NCI-H748 (cell line): ENCODE measurements at regions not wholly inside any gene's neighbourhood (a gene's known extent, or its start where the extent isn't known, plus 50 kb on each side); places are given as distances from the start of the nearest gene placed in this dataset.
"Not testable (repeated sequence)": the region's sequence is repeated elsewhere in the genome, so short reads cannot be mapped to it uniquely, and the experiment has no call there.

Experiments
- DNase-seq: peaks from one replicate; lab custom pipeline; 2025; ENCODE audit not compliant: unreplicated experiment; lab: John Stamatoyannopoulos, UW

- no peak for DNase-seq
Measured at GRCh38 chr6:169101981-169102380, 151.7 kb downstream of the THBS2 start.

DNA sequence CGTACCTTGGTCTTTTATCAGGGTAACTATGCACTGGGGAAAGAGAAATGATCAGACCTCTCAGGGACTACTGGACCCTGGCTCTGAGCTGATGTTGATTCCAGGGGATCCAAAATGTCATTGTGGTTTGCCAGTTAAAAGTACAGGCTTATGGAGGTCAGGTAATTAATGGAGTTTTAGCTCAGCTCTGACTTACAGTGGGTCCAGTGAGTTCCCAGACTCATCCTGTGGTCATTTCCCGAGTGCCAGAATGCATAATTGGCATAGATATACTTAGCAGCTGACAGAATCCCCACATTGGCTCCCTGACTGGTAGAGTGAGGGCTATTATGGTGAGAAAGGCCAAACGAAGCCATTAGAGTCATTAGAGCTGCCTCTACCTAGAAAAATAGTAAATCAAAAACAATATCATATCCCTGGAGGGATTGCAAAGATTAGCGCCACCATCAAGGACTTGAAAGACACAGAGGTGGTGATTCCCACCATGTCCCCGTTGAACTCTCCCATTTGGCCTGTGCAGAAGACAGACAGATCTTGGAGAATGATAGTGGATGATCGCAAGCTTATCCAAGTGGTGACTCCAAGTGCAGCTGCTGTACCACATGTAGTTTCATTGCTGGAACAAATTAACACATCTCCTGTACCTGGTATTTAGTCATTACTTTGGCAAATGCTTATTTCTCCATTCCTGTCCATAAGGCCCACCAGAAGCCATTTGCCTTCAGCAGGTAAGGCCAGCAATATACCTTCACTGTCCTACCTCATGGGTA lies 152.4 kb downstream of the THBS2 start:
- DNase-seq = no peak

GRCh38 chr6:169099411-169100202 lies 154.0 kb downstream of the THBS2 start:
- DNase-seq = no peak

DNA sequence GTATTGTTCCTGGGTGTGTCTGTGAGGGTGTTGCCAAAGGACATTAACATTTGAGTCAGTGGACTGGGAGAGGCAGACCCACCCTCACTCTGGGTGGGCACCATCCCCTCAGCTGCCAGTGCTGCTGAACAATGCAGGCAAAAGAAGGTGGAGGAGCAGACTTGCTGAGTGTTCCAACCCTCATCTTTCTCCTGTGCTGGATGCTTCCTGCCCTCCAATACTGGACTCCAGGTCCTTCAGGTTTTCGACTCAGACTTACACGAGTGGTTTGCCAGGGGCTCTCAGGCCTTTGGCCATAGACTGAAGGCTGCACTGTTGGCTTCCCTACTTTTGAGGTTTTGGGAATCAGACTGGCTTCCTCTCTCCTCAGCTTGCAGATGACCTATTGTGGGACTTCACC lies 155.0 kb downstream of the THBS2 start:
- DNase-seq = not testable (repeated sequence)

DNA sequence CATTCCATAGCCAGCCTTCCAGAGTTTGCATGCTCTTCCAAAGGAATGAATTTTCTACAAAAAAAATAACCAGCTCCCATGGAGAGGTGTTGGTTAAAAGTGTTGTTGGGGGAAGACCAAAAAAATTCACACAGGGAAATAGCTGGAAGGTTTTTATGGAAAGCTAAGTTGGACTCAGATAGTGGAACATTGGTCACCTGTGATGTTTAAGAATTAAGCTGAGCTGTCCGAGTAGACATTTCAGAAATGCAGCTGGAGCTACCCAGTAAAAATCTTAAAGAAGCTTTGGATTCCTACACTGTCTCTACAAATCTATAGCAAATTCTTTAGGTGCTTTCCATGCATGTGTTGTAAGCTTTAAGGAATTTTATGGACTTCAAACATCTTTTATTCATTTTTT lies 155.5 kb downstream of the THBS2 start:
- DNase-seq = no peak

DNA sequence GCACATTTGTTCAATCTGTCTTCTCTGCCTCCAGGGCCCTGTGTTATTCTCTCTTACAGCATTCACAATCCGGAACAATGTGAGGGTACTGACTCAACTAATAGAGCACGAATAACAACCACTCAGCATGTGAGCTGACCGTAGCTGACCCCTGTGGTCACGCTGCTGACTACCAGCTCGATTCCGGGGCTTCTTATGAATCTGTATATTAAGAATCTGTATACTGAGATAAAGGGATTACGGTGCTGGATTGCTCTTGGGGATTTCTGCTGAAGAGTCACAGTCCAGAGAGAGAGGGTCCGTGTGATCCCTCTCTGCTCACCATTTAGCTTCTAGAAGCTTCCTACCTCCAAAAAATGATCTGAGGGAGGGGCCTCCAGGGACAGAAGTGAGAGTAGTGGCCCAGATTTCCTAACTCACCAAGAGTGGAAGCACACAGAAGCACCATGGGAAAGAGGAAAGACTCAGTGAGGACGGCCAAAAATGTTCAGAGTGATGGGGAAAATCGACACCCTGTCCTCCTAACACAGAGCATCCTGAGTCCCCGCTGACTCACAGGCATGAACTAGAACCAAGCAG lies 156.2 kb downstream of the THBS2 start:
- no peak for DNase-seq

DNA sequence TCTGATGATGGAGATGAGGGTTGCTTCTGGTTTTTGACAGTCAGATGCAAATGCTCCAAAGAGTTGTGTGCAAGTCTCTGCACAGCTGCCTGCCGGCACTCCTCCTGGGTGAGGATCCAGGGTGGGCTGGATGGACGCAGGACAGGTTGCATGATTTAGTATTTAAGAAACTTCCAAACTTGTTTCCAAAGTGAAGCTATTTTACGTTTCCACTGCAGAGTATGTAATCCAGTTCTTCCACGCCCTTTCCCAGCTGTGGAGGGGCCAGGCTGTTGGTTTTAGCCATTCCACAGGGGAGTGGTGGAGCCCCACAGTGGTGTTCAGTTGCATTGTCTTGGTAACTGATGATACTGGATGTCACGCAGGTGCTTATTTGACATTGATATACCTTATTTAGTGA lies 157.3 kb downstream of the THBS2 start:
- peak; percentile 13 for DNase-seq

DNA sequence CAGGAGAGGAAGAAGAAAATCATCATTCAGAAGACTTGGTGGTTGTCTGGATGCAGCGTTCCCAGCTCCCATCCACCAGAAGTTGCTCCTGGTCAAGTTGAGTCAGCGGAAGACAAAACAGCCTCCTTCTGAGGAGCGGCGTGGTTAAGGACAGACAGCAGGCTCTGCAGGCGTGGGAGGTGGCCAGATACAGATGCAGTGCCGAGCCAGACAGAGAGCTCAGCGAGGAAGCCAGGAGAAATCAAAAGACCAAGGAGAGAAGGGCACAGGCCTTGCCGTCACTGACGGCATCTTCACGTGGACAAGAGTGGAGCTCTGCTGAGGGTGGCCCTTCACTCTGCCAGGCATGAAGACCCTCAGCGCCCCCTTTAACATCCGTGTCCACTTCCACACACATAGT lies 158.5 kb downstream of the THBS2 start:
- DNase-seq = no peak

- DNase-seq = no peak
Measured at GRCh38 chr6:169094552-169094950, 159.1 kb downstream of the THBS2 start.

GRCh38 chr6:169093770-169094551 lies 159.7 kb downstream of the THBS2 start:
- DNase-seq = no peak

DNA sequence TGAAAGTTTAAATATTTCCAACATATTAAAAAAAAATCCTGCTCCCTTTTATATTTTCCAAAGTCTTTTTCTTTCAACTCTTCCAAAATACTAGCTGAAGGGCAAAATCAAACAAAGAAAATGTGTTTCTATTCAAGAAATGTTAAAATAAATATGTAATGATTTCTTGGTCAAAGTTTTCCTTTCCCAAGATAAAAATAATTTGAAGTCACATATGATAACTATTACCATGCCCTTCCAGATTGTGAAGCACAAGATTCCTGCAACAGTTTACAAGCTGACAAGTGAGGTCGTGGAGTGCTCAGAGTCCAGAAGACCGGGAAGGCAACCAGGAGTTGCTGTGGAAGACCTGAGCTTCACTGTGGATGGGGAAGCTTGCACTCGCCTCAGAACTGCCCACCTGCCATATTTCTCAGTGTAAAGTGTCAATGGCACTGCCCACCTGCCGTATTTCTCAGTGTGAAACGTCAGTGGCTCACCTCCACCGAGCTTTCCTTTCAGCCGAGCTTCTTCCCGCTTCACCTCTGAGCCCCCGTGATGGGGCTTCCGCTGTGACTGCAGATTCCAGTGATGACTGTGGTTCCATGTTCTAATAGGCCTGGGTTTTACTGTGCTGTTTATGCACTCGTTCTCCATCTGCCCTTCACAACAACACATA lies 160.5 kb downstream of the THBS2 start:
- DNase-seq = no peak

DNA sequence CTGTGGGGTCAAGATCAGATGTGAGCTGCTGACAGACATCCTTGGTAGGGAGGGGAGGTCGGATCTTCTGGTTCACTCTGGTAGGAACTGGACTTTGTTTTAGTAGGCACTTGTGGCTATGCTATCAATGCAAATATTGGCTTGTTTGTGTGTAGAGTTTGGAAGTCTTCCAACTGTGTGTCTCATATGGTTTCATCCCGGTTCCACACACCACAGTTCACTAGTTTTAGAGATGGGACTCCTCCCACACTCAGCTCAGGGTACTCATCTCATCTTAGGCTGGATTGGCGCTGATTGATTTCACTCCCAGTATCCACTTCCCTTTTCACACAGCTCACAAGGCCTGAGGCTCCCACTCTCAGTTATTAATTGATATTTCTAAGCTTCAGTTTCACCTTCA lies 161.3 kb downstream of the THBS2 start:
- peak; percentile 6 for DNase-seq

- not testable (repeated sequence) for DNase-seq
Measured at GRCh38 chr6:169090514-169091127, 163.0 kb downstream of the THBS2 start.

DNA sequence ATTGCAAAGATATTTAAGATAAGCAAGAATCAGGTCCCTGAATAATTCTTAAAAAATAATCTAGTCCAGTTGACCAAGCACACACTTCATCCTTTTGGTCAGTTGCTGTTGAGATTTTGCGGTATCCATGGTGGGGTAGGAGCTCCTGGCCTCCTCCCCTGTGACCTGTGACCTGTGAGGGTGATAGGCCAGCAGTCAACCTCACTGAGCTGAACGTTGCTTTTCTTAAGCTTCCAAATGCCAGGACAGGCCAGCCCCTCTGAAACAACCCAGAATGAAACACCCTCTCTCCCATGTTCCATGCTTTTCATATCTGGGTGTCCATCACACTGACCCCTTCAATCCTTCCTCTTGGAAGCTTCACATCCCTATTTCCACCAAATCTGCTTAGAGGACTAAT lies 164.9 kb downstream of the THBS2 start:
- no peak for DNase-seq

- DNase-seq = no peak
Measured at GRCh38 chr6:169087443-169088041, 166.1 kb downstream of the THBS2 start.

GRCh38 chr6:169086616-169087015 lies 167.0 kb downstream of the THBS2 start:
- not testable (repeated sequence) for DNase-seq

GRCh38 chr6:169086020-169086419 lies 167.6 kb downstream of the THBS2 start:
- DNase-seq = no peak

- DNase-seq = no peak
Measured at GRCh38 chr6:169085466-169085865, 168.2 kb downstream of the THBS2 start.

- DNase-seq = not testable (repeated sequence)
Measured at GRCh38 chr6:169084557-169084956, 169.1 kb downstream of the THBS2 start.

DNA sequence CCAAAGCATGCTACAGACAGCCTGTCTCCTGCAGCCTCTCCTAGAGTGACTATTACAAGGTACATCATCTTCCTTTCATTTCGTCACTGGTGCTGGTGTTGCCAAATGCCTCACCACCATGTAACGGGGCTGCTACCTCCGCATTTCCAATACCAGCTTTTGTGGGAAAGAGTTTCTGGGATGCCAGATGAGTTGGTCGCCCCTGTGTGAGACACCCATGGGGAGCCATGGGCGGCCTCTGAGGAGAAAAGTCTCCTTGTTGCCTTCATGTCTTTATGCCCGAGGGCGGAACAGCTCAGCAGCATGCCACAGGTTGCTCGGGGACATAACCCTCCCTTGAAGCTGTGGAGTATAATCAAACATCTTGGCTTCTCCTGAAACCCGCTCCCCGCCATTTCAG lies 169.6 kb downstream of the THBS2 start:
- DNase-seq = no peak
